CD4-positive, alpha-beta memory T cell (primary cell): ENCODE measurements at regions not wholly inside any gene's neighbourhood (a gene's known extent, or its start where the extent isn't known, plus 50 kb on each side); places are given as distances from the start of the nearest gene placed in this dataset.

Source experiments
- CTCF ChIA-PET: fragments of 350-600 bp; sonication (Branson Sonifier 250); formaldehyde crosslinking; loops from one replicate; lab custom pipeline; 2021; ENCODE audit warnings: inconsistent platforms; ENCODE audit not compliant: partially characterized antibody; lab: Charles Lee
- POLR2A ChIA-PET: fragments of 350-600 bp; sonication (Branson Sonifier 250); formaldehyde crosslinking; loops from one replicate; lab custom pipeline; 2021; ENCODE audit not compliant: partially characterized antibody; lab: Charles Lee
- DNase-seq, 5 donors: peaks; one replicate each; pipeline versions ENCODE4 v3.0.0 to v3.0.0-alpha.2; 2020 to 2022; ENCODE audit warnings: mixed read lengths in 1 of 5
- H3K27ac ChIP-seq: one replicate; pipeline ENCODE4 v1.7.0; 2013; ENCODE audit warnings: low read depth, low read length
- H3K27me3 ChIP-seq: 2 replicates; pipeline ENCODE4 v1.7.0; 2013; ENCODE audit warnings: mild to moderate bottlenecking, low read length, moderate library complexity; ENCODE audit not compliant: insufficient read depth
- H3K36me3 ChIP-seq: 2 replicates; pipeline ENCODE4 v1.7.0; 2013; ENCODE audit warnings: mild to moderate bottlenecking, low read length, moderate library complexity; ENCODE audit not compliant: insufficient read depth
- H3K4me1 ChIP-seq: 2 replicates; pipeline ENCODE4 v1.7.0; 2013; ENCODE audit warnings: mild to moderate bottlenecking, low read length, moderate library complexity; ENCODE audit not compliant: insufficient read depth
- H3K4me3 ChIP-seq, 2 donors: one replicate each; pipeline ENCODE4 v1.7.0; 2013; ENCODE audit warnings: low read length in 2 of 2, mild to moderate bottlenecking in 1 of 2
- H3K9me3 ChIP-seq, 2 donors: one replicate each; pipeline ENCODE4 v1.7.0; 2013; ENCODE audit warnings: low read length in 2 of 2, control low read depth in 1 of 2; ENCODE audit not compliant: control insufficient read depth in 1 of 2
- H3K27ac Mint-ChIP-seq, 7 donors: one replicate each; pipeline ENCODE4 v1.8.0; 2020 to 2021; ENCODE audit warnings: mixed read lengths in 7 of 7, mild to moderate bottlenecking in 6 of 7, inconsistent platforms in 3 of 7, moderate library complexity in 3 of 7
- H3K27me3 Mint-ChIP-seq, 2 donors: one replicate each; pipeline ENCODE4 v1.8.0; 2020 to 2021; ENCODE audit warnings: mixed read lengths in 2 of 2
- H3K36me3 Mint-ChIP-seq, 2 donors: one replicate each; pipeline ENCODE4 v1.8.0; 2020 to 2021; ENCODE audit warnings: mixed read lengths in 2 of 2, inconsistent platforms in 1 of 2, mild to moderate bottlenecking in 1 of 2
- H3K4me1 Mint-ChIP-seq, 4 donors: one replicate each; pipeline ENCODE4 v1.8.0; 2020 to 2021; ENCODE audit warnings: mixed read lengths in 4 of 4, mild to moderate bottlenecking in 1 of 4
- H3K4me3 Mint-ChIP-seq, 8 donors: one replicate each; pipeline ENCODE4 v1.8.0; 2020 to 2021; ENCODE audit warnings: mixed read lengths in 8 of 8, mild to moderate bottlenecking in 7 of 8, moderate library complexity in 6 of 8, inconsistent platforms in 3 of 8
- H3K9me3 Mint-ChIP-seq, 8 donors: one replicate each; pipeline ENCODE4 v1.8.0; 2020 to 2021; ENCODE audit warnings: mixed read lengths in 8 of 8, mild to moderate bottlenecking in 5 of 8, inconsistent platforms in 3 of 8, moderate library complexity in 1 of 8
- intact Hi-C: fragments of 100-400 bp; cut with micrococcal nuclease; formaldehyde crosslinking; loops from one replicate; pipeline ENCODE4 v1.15.1; 2023

DNA sequence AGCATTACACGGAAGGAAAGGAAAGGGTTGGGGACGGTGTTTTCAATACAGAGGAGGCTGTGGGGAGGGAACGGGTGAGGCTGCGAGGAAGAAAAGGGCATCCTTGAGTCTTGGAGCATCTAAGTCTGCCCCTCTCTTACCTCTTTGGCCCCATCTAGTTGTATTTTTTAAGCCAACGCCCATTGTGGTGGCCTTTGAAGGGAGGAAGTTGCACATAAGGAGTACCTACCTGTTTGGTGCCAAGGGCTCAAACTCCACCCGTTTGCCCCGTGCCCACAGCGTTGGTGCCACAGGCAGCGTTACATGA, 146.1 kb upstream of the UMPS start:
- POLR2A ChIA-PET = interaction anchor here (1.1 to 1.3 kb wide), 2 partner anchors 36 to 49 kb away, joined by 3 read pairs; no protein-coding TSS in a partner anchor
- no peaks in the 10 kb centered on the region for H3K9me3 ChIP-seq
- no peaks in the 10 kb centered on the region for H3K36me3 Mint-ChIP-seq
- H3K36me3 ChIP-seq = no peaks in the 10 kb centered on the region
- H3K27me3 Mint-ChIP-seq = peaks cover 5 to 16% of the 10 kb centered on the region in 2 donors
- no peaks in the 10 kb centered on the region for H3K9me3 Mint-ChIP-seq
- intact Hi-C loops = loop anchor here (1.0 to 5.0 kb wide), 4 partner anchors 19 to 146 kb away; partner anchors contain the start of gene UMPS
- H3K27me3 ChIP-seq = no peaks in the 10 kb centered on the region
- peaks cover 36% of the 10 kb centered on the region for H3K4me1 ChIP-seq
- H3K27ac Mint-ChIP-seq = peak overlapping the region; percentile 38 to 91 (median 75)
- peak overlapping the region; percentile 52 to 58 for H3K4me3 ChIP-seq
- peak; percentile 40 to 62 (median 58) for DNase-seq
- CTCF ChIA-PET = interaction anchor here (1.1 to 3.6 kb wide), 7 partner anchors 11 to 105 kb away, joined by 3 to 16 read pairs (median 5); no protein-coding TSS in a partner anchor
- peaks cover 17 to 41% (median 29%) of the 10 kb centered on the region in 4 donors for H3K4me1 Mint-ChIP-seq
- H3K4me3 Mint-ChIP-seq = peak overlapping the region; percentile 59 to 90 (median 84)
- H3K27ac ChIP-seq = no peak overlapping the region

DNA sequence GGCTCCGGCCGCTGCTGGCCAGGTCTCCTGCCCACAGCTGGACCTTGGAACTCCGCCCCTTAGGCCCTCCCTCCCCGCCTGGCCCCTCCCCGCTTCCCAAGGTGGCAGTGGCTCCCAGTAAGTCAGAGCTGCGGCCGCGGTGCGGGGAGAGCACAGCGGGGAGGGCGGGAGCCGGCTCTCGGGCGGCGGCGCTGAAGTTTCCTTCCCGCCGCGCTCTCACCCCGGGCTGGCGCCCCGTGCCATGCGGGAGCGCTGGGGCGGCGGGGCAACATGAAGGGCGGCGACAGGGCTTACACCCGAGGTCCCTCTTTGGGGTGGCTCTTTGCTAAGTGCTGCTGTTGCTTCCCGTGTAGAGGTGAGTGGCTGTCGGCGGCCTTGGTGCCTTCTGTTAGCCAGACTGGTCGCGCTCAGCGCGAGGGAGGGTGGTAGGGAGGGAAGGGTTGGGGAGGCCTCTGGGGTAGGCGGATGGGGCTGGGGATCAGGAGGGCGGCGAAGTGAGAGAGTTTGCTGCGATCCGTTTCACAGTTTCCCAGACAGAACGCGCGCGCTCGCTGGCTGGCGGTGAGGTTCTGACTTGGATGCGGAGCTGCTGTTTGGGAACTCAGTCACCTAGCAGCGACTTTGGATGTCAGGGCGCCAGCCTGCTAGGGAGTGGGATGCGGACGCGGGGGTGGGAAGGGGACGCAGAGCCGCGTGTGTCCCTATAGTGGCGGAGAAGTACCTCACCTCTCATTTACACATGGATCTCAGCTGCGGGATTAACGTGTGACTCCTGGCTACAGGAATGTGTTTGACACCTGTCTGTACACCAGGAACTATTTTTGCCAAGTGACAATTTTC, 145.5 kb upstream of the UMPS start:
- intact Hi-C loops = loop anchor here (1.0 to 5.0 kb wide), 4 partner anchors 20 to 146 kb away; partner anchors contain the start of gene UMPS

DNA sequence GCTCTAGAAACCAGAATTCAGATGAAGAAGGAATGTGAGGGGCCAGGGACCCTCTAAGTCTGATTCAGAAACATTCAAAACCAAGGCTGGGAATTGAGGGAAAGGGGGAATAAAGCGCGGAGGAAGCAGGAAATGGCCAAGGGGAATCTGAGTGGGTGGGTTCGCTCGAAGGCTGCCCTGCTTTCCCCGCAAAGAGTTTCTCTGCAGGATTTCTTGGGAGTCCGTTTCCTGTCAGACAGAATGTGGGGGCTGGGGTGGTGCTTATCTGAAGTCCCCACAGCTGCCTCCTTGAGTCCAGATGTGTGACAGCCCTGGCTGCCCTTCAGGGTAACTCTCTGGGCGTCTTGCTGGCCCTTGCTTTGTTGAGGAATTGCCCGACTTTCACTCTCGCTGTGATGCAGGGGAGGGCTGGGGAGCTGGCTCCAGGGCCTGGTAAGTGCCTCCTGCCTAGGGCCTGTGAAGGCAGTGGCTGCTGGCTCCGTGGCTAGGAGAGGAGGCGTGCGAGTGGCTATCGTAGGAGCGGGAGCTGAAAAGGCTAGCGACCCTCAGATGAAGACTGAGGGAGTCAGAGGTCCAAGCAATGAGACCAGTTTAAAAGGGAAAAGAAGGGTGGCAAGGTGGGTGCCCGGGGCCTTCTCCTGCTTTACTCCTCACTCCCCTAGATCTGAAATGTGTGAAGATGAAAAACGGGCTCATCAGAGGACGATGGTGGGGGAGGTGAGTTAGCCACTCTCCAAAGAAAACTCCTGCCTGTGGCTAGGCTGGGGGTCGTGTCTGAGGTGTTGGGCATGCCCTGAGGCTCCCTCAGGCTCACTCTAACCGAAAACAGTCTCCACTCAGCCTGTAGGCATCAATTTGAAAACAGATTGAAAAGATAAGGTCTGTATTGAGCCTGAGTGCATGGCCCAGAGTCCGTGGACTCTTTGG, 143.9 kb upstream of the UMPS start:
- peaks cover 36% of the 10 kb centered on the region for H3K4me1 ChIP-seq
- peak overlapping the region; percentile 14 to 92 (median 88) for H3K4me3 Mint-ChIP-seq
- H3K36me3 ChIP-seq = no peaks in the 10 kb centered on the region
- CTCF ChIA-PET = no interaction called here
- H3K27me3 Mint-ChIP-seq = peaks cover 5 to 16% of the 10 kb centered on the region in 2 donors
- POLR2A ChIA-PET = no interaction called here
- no peak overlapping the region for H3K27ac Mint-ChIP-seq
- H3K9me3 ChIP-seq = no peaks in the 10 kb centered on the region
- DNase-seq = no peak
- H3K4me1 Mint-ChIP-seq = peaks cover 20 to 46% (median 30%) of the 10 kb centered on the region in 4 donors
- no peak overlapping the region for H3K27ac ChIP-seq
- H3K9me3 Mint-ChIP-seq = no peaks in the 10 kb centered on the region
- H3K4me3 ChIP-seq = no peak overlapping the region
- H3K27me3 ChIP-seq = no peaks in the 10 kb centered on the region
- intact Hi-C loops = no loop called here
- no peaks in the 10 kb centered on the region for H3K36me3 Mint-ChIP-seq

More for the DNA sequence above, 145.5 kb upstream of the UMPS start:
- Mint-ChIP-seq H3K27me3 (peaks cover 5 to 16% of the 10 kb centered on the region in 2 donors), H3K27ac (peak overlapping the region; percentile 74 to 91 (median 82)), H3K9me3 (no peaks in the 10 kb centered on the region), H3K4me1 (peaks cover 17 to 41% (median 29%) of the 10 kb centered on the region in 4 donors), H3K4me3 (peak overlapping the region; percentile 87 to 92 (median 90)), H3K36me3 (no peaks in the 10 kb centered on the region)
- POLR2A ChIA-PET = interaction anchor here (0.8 to 1.3 kb wide), 5 partner anchors 34 to 146 kb away, joined by 3 read pairs; partner anchors contain the start of gene UMPS
- Histone ChIP-seq H3K4me3 (peak overlapping the region; percentile 52 to 58), H3K9me3 (no peaks in the 10 kb centered on the region), H3K27me3 (no peaks in the 10 kb centered on the region), H3K4me1 (peaks cover 36% of the 10 kb centered on the region), H3K27ac (no peak overlapping the region), H3K36me3 (no peaks in the 10 kb centered on the region)
- CTCF ChIA-PET = interaction anchor here (2.0 to 3.6 kb wide), 4 partner anchors 10 to 104 kb away, joined by 5 to 16 read pairs (median 6); no protein-coding TSS in a partner anchor
- DNase-seq = peak in 4 of 5 donors; percentile 36 to 49 (median 43)

DNA sequence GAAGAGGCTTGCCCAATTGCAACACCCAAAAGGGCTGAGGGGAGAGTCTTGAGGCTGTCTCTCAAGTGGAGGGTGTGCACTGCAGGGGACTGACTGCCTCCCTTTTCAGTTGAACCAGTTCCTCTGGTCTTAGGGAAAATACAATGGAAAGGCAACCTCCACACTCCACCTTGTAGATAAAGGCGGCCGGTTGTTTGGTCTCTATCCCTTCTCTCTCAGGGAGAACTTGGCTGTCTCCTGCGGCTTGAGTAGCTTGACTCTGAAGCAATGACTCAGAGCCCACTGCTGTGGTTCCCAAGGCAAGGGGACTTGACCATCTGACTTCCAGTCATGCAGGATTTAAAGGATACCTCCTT, 143.2 kb upstream of the UMPS start:
- Mint-ChIP-seq H3K9me3 (no peaks in the 10 kb centered on the region), H3K4me3 (peak overlapping the region in 1 of 8 donors; percentile 39), H3K36me3 (no peaks in the 10 kb centered on the region), H3K27me3 (peaks cover 5 to 16% of the 10 kb centered on the region in 2 donors), H3K4me1 (peaks cover 20 to 52% (median 30%) of the 10 kb centered on the region in 4 donors), H3K27ac (no peak overlapping the region)
- Histone ChIP-seq H3K36me3 (no peaks in the 10 kb centered on the region), H3K27me3 (no peaks in the 10 kb centered on the region), H3K9me3 (no peaks in the 10 kb centered on the region), H3K4me3 (no peak overlapping the region), H3K4me1 (peaks cover 36% of the 10 kb centered on the region), H3K27ac (no peak overlapping the region)
- intact Hi-C loops = no loop called here
- DNase-seq = no peak
- POLR2A ChIA-PET = no interaction called here
- CTCF ChIA-PET = no interaction called here

DNA sequence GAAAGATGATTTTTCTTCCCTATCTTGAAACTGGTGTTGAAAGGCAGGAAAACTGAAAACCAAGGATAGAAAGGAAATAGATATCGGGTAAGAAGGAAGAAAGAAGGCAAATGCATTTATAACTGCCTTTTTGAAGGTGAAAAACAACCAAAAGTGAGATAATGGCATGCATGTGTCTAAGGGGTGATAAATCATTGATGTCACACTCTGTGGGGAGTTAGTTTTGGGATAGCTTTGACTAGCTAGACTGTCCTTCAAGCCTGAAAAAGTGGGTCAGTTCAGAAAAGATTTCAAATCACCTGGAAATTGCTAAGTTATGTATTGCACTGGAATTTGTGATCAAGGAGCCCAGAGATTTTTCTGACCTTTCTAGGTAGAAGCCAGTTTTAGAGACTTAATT, 142.2 kb upstream of the UMPS start:
- Mint-ChIP-seq H3K27me3 (peaks cover 5 to 16% of the 10 kb centered on the region in 2 donors), H3K36me3 (no peaks in the 10 kb centered on the region), H3K4me1 (peaks cover 23 to 53% (median 30%) of the 10 kb centered on the region in 4 donors), H3K9me3 (no peaks in the 10 kb centered on the region), H3K4me3 (no peak overlapping the region), H3K27ac (no peak overlapping the region)
- no peaks in the 10 kb centered on the region for H3K27me3 ChIP-seq
- no peaks in the 10 kb centered on the region for H3K36me3 ChIP-seq
- peaks cover 36% of the 10 kb centered on the region for H3K4me1 ChIP-seq
- intact Hi-C loops = no loop called here
- no peak overlapping the region for H3K27ac ChIP-seq
- POLR2A ChIA-PET = no interaction called here
- CTCF ChIA-PET = interaction anchor here (1.0 kb wide), 1 partner anchor 28 kb away, joined by 4 read pairs; no protein-coding TSS in a partner anchor
- no peak overlapping the region for H3K4me3 ChIP-seq
- DNase-seq = no peak
- no peaks in the 10 kb centered on the region for H3K9me3 ChIP-seq

DNA sequence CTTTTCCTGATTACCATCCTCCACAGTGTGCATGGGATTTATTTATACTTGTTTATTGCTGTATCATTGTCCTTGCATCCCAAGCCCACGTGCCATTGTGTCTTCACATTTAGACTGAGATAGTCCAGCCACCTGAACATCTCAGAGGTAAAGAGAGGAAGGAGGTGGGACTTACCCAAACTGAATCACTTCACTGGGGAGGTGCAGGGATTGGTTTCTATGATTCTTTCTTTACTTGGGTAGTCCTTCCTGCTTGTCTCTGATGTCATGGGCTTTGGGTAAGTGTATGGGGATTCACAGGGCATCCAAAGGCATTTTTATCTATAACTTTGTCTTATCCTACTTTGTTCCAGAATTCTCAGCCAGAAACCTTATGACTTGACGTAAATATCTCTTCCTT, 141.5 kb upstream of the UMPS start:
- Histone ChIP-seq H3K27ac (no peak overlapping the region), H3K4me1 (peaks cover 28% of the 10 kb centered on the region), H3K36me3 (no peaks in the 10 kb centered on the region), H3K9me3 (no peaks in the 10 kb centered on the region), H3K4me3 (no peak overlapping the region), H3K27me3 (no peaks in the 10 kb centered on the region)
- intact Hi-C loops = no loop called here
- DNase-seq = no peak
- peaks cover 0 to 4% of the 10 kb centered on the region in 2 donors for H3K36me3 Mint-ChIP-seq
- ChIA-PET CTCF (interaction anchor here (1.0 kb wide), 1 partner anchor 29 kb away, joined by 4 read pairs; no protein-coding TSS in a partner anchor), POLR2A (no interaction called here)
- peaks cover 19 to 49% (median 29%) of the 10 kb centered on the region in 4 donors for H3K4me1 Mint-ChIP-seq
- peaks cover 4 to 17% of the 10 kb centered on the region in 2 donors for H3K27me3 Mint-ChIP-seq
- no peak overlapping the region for H3K4me3 Mint-ChIP-seq
- H3K9me3 Mint-ChIP-seq = no peaks in the 10 kb centered on the region
- no peak overlapping the region for H3K27ac Mint-ChIP-seq
